MM.1S (cell line): ENCODE measurements at regions not wholly inside any gene's neighbourhood (a gene's known extent, or its start where the extent isn't known, plus 50 kb on each side); places are given as distances from the start of the nearest gene placed in this dataset.

Source experiments
- EZH2 ChIP-seq: fragments of 300-600 bp; sonication (generic); optimal IDR thresholded peaks from 2 replicates; pipeline ENCODE3; 2017; ENCODE audit warnings: low read depth, mild to moderate bottlenecking, antibody characterized with exemption, low read length, mixed read lengths
- TF ChIP-seq, protein P1 (sequence below): fragments of 300-600 bp; sonication (generic); IDR thresholded peaks from 2 replicates; pipeline ENCODE4 v1.5.1; 2016; ENCODE audit warnings: antibody characterized with exemption, low read length, mixed read lengths

DNA sequence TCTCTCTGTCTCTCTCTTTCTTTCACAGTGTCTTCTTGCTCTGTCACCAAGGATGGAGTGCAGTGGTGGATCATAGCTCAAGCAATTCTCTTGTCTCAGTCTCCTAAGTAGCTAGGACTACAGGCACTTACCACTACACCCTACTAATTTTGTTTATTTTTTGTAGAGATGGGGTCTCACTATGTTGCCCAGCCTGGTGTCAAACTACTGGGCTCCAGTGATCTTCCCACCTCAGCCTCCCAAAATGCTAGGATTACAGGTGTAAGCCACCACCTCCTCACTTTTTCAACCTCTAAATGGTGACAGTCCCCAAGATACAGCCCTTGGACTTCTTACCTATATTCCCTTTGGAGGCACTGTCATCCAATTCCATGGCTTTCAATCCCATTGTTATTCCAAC, 50.5 kb upstream of the PUM1 start:
- TF ChIP-seq EZH2 = no peak
- TF ChIP-seq, protein P1, sequence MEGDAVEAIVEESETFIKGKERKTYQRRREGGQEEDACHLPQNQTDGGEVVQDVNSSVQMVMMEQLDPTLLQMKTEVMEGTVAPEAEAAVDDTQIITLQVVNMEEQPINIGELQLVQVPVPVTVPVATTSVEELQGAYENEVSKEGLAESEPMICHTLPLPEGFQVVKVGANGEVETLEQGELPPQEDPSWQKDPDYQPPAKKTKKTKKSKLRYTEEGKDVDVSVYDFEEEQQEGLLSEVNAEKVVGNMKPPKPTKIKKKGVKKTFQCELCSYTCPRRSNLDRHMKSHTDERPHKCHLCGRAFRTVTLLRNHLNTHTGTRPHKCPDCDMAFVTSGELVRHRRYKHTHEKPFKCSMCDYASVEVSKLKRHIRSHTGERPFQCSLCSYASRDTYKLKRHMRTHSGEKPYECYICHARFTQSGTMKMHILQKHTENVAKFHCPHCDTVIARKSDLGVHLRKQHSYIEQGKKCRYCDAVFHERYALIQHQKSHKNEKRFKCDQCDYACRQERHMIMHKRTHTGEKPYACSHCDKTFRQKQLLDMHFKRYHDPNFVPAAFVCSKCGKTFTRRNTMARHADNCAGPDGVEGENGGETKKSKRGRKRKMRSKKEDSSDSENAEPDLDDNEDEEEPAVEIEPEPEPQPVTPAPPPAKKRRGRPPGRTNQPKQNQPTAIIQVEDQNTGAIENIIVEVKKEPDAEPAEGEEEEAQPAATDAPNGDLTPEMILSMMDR = no peak
